D721Med (cell line): ENCODE measurements at regions not wholly inside any gene's neighbourhood (a gene's known extent, or its start where the extent isn't known, plus 50 kb on each side); places are given as distances from the start of the nearest gene placed in this dataset.

Experiments
- DNase-seq: peaks from one replicate; pipeline ENCODE4 v3.0.0; 2011; ENCODE audit warnings: low spot score; ENCODE audit not compliant: insufficient read length
- FAIRE-seq: peaks from 2 replicates; lab custom pipeline; 2011; peaks lifted over from hg19 to GRCh38; lab: Jason Lieb, UNC
- CTCF ChIP-seq: IDR thresholded peaks from 2 replicates; pipeline ENCODE4 v1.5.1; 2012; ENCODE audit warnings: mild to moderate bottlenecking, control low read depth; ENCODE audit not compliant: insufficient read depth; ENCODE audit errors: missing control alignments

GRCh38 chr1:83670909-83671565, 327.9 kb downstream of the TTLL7 start:
- TF ChIP-seq CTCF, result no peak
- FAIRE-seq (no peak), DNase-seq (no peak)

DNA sequence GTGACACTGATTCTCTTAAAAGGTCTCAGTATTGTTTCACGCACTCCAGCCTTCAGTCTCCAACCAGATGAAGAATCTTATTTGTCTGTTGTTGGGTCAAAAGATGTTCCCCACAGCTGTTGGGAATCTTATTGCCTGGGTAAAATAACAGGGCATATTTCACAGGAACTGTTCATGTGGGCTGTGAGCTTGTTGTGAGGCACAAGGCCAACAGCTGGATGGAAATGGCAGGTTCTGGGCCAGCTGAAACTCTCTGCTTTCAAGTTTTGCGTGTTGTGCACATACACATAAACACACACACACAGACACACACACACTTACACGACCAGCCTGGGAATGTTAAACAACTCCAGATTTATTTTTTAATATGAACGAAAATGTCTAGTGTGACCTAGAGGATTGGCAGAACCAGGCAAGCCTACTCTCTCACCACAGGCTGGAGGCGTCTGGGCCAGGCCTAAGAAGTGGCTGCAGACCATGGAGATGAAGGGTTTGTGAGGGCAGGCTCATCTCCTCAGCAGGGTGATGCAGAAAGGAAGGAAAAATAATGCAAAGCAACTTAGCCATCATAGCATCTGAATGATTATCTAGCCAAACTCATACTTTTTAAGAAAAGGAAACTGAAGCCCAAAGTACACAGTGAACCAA, 357.0 kb downstream of the TTLL7 start:
- DNase-seq (no peak), FAIRE-seq (no peak)
- no peak for TF ChIP-seq CTCF

DNA sequence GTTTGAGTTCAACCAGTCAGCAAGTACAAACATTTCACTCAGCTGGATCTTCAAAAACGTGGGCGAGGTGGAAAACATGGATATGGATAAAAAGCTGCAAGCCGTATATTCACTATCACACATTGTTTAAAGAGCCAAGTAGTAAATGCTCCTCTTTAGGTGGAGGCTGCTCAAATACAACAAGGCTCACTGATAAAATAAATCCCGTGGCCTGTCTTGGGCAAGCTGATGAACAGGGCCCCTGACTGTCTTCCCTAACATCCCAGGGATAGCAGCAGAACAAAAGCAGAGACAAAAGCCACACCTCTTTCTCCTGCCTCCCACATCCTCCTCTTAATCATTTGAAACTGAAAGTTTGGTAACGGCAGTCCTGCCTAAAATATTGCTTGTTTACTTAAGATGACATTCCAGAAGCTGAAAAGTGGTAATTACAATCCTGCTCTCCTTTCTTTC, 357.7 kb downstream of the TTLL7 start:
- FAIRE-seq, result no peak
- TF ChIP-seq CTCF, result no peak
- DNase-seq, result no peak

DNA sequence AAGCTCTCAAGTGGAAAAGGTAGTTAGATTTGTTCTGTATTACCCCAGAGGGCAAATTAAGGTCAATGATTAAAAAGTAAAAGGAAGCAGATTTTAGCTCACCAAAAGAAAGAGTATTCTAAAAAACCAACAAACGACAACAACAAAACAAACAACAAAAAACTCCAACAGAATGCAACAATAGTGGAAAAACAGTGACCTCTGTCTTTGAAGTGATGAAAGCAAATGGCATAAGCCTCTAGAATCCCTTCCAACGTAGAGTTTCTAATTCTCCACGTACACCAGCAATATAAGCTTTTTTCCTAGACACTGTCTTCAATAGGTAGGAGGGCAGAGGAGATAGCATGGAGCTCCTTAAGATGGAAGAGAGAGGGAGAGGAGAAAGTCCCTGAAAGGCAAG, 359.1 kb downstream of the TTLL7 start:
- FAIRE-seq (no peak), DNase-seq (no peak)
- no peak for TF ChIP-seq CTCF

- FAIRE-seq, result no peak
- DNase-seq, result no peak
- TF ChIP-seq CTCF, result no peak
These were observed 361.3 kb downstream of the TTLL7 start for GRCh38 chr1:83637586-83637985.

DNA sequence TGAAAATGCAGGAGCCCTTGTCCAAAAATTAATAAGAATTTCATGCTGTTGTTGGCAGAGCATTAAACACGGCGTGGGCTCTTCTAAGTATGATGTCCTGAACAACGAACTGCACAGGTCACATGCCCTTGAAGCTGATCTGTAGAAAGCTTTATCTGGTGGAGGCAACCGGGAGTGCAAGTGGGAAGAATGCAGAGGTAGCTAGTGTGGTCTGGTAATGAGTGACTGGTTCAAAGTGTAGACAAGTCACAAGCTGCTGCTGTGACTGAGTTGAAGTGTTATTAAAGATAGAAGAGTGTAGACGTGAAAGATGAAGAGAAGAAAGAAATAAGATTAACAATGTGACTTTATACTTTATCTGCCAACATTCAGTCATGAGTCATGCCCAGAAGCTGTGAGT, 361.9 kb downstream of the TTLL7 start:
- DNase-seq (no peak), FAIRE-seq (no peak)
- TF ChIP-seq CTCF, result no peak

GRCh38 chr1:83632906-83633305, 366.0 kb downstream of the TTLL7 start:
- no peak for FAIRE-seq

More at GRCh38 chr1:83632906-83633305, 366.0 kb downstream of the TTLL7 start:
- TF ChIP-seq CTCF, result no peak
- DNase-seq, result no peak
